AG09309 (cell line): ENCODE measurements at regions not wholly inside any gene's neighbourhood (a gene's known extent, or its start where the extent isn't known, plus 50 kb on each side); places are given as distances from the start of the nearest gene placed in this dataset.

ENCODE experiments used
- DNase-seq: peaks from one replicate; pipeline ENCODE4 v3.0.0-alpha.2; 2010; ENCODE audit warnings: low read depth
- H3K4me3 ChIP-seq: 2 replicates; pipeline ENCODE4 v1.5.1; 2011; ENCODE audit warnings: mild to moderate bottlenecking, low read depth, low read length, moderate library complexity; ENCODE audit not compliant: control insufficient read depth
- CTCF ChIP-seq: IDR thresholded peaks from 2 replicates; pipeline ENCODE4 v1.5.1; 2011; ENCODE audit warnings: mild to moderate bottlenecking, low read depth, low read length, inconsistent platforms; ENCODE audit not compliant: insufficient read depth, control insufficient read depth; ENCODE audit errors: missing control alignments

GRCh38 chrX:87874043-87874442 is 356.4 kb downstream of the KLHL4 start:
- DNase-seq, result no peak
- H3K4me3 ChIP-seq, result no peak overlapping the region
- no peak for TF ChIP-seq CTCF

DNA sequence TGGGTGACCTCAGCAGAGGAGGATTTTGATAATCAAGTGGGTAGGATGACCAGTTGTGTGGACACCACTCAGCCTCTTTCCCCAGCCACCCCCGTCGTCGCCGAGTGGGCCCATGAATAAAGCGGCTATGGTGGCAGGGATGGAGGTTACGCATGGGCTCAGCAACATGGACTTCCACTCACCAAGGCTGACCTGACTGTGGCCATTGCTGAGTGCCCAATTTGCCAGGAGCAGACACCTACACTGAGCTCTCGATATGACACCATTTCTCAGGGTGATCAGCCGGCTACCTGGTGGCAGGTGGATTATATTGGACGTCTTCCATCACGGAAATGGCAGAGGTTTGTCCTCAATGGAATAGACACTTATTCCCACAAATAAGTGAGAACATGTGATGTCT is 361.3 kb downstream of the KLHL4 start:
- no peak for DNase-seq
- H3K4me3 ChIP-seq, result no peak overlapping the region
- TF ChIP-seq CTCF, result no peak

DNA sequence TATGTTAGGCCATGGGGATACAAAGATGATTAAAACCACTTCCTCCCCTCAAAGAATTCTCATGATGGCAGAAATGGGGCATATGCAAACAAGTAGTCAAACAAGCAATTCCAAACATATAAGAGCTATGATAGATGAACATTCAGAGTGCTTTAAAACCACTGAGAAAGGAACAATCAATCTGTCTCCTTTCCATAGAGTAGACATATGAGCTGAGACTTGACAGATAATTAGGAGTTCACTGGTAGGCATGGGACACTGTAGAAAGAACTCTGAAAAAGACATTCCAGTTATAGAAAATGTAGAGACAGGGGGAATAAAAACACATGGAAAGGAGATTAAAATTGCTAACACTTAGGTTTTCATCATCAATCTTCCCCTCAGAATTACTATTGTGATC is 372.8 kb downstream of the KLHL4 start:
- no peak for DNase-seq
- no peak overlapping the region for H3K4me3 ChIP-seq
- TF ChIP-seq CTCF, result no peak

GRCh38 chrX:87895421-87895820 is 377.8 kb downstream of the KLHL4 start:
- H3K4me3 ChIP-seq, result no peak overlapping the region
- TF ChIP-seq CTCF, result no peak
- DNase-seq, result no peak

GRCh38 chrX:87896057-87896456 is 378.5 kb downstream of the KLHL4 start:
- no peak overlapping the region for H3K4me3 ChIP-seq
- DNase-seq, result no peak
- no peak for TF ChIP-seq CTCF

GRCh38 chrX:87900320-87900908 is 382.8 kb downstream of the KLHL4 start:
- no peak for DNase-seq
- H3K4me3 ChIP-seq, result no peak overlapping the region
- TF ChIP-seq CTCF, result no peak

DNA sequence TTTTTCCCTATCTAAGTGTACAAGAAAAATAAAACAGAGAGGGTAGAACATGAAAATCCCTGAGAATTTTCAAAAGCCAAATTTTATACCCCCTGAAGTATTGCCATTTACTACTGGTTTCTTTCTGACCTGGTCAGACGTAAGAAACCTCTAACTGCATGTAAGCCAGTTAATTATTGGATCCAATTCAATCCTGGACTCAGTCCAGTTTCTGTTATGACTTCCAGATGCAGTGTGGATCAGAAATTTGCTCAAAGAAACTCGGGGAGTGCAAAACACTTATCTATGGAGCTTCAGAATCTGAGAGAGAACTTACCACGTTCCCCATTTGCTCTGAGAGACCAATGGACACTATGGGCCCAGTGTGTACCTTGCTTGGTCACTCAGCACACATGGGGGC is 383.5 kb downstream of the KLHL4 start:
- no peak for TF ChIP-seq CTCF
- no peak overlapping the region for H3K4me3 ChIP-seq
- no peak for DNase-seq
